SJSA1 (cell line): ENCODE measurements at regions not wholly inside any gene's neighbourhood (a gene's known extent, or its start where the extent isn't known, plus 50 kb on each side); places are given as distances from the start of the nearest gene placed in this dataset.

Experiments
- DNase-seq, 2 experiments: peaks; one replicate each; pipeline ENCODE4 v3.0.0-alpha.2; 2015 to 2020; ENCODE audit warnings: low spot score in 2 of 2, low read depth in 1 of 2
- H3K27ac ChIP-seq: fragments of 250-450 bp; sonication (Bioruptor Pico); 2 replicates; pipeline ENCODE4 v1.5.1; 2020; ENCODE audit warnings: mild to moderate bottlenecking, moderate library complexity
- H3K27me3 ChIP-seq: fragments of 250-450 bp; sonication (Bioruptor Pico); replicated peaks from 2 replicates; pipeline ENCODE4 v1.5.1; 2020; ENCODE audit warnings: mild to moderate bottlenecking, moderate library complexity
- H3K36me3 ChIP-seq: fragments of 250-450 bp; sonication (Bioruptor Pico); 2 replicates; pipeline ENCODE4 v1.5.1; 2020; ENCODE audit warnings: mild to moderate bottlenecking
- H3K4me1 ChIP-seq: fragments of 250-450 bp; sonication (Bioruptor Pico); replicated peaks from 2 replicates; pipeline ENCODE4 v1.6.1; 2021; ENCODE audit warnings: mild to moderate bottlenecking
- H3K4me3 ChIP-seq: fragments of 250-450 bp; sonication (Bioruptor Pico); 2 replicates; pipeline ENCODE4 v1.5.1; 2020; ENCODE audit warnings: mild to moderate bottlenecking
- H3K9me3 ChIP-seq: fragments of 250-450 bp; sonication (Bioruptor Pico); replicated peaks from 2 replicates; pipeline ENCODE4 v1.5.1; 2020; ENCODE audit warnings: mild to moderate bottlenecking

DNA sequence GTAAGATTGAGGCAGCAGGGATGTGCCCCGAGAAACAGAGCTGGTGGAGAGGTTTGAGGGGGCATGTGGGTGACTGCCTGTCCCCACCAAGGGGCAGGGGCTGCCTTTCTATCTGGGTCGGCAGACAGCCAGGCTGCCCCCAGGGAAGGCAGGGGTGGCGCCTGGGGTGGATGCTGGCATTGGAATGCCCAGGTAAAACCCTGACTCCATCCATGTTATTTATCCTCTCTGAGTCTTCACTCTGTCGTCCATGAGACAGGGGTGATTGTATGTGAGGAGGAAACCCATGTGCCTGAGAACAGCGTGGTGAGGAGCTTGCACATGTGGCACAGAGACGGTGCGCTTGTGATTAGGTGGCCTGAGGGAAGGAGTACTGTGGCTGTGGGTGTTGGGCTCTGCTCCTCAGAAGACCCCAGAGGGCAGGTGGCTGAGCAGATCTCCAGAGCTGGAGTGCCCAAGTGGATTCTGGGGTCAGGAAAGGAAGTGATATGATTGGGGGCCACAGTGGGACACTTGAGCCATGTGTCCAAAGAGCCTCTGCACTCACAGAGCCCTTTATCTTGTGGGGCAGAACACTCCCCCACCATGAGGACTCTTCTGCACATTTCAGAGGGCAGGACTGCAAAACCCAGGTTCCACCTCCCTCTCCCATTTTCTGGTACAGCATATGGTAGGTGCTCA lies 100.4 kb upstream of the RET start:
- no peaks in the 10 kb centered on the region for H3K36me3 ChIP-seq
- no peak overlapping the region for H3K4me3 ChIP-seq
- DNase-seq = peak in 1 of 2 experiments; percentile 31
- no peaks in the 10 kb centered on the region for H3K4me1 ChIP-seq
- H3K27me3 ChIP-seq = no peaks in the 10 kb centered on the region; the same call in 1 of the 2 replicates
- no peak overlapping the region for H3K27ac ChIP-seq
- H3K9me3 ChIP-seq = no peaks in the 10 kb centered on the region

DNA sequence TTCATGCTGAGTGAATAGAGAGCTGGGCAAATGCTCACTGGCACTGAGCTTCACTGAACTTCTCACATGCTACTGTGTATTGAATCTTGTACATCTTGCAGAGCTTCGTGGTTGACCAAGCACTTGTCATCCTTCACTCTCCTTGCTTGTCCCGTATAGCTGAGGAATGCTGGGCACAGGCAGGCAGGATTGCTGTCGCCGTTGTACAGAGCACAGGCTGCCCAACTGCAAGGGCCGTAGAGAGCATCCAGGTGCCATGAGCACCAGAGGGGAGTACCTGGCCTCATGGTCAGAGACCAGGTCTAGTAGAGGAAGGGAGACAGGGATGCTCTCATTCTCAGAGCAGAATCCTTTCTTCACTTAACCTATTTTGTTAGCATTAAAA lies 99.8 kb upstream of the RET start:
- no peaks in the 10 kb centered on the region for H3K36me3 ChIP-seq

DNA sequence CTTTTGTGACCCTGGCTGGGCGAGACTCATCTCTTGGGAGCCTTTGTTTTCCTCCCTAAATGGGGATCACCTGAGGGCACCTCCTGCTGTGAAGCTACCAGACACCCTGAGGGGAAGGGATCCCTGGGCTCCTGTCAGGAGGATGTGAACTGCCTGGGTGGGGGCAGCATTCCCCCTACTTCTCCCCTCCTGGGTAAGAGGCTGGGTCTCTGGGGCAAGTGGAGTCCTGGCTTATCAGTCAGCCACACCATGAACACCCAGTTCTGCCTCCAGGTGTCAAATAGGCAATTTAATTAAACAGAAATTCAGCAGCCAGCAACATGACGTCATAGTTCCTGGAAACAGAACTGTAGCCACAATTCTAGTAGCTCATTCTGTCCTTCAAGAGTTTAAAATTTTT lies 97.7 kb upstream of the RET start:
- Histone ChIP-seq H3K27me3 (no peaks in the 10 kb centered on the region), H3K4me1 (no peaks in the 10 kb centered on the region), H3K4me3 (no peak overlapping the region), H3K9me3 (no peaks in the 10 kb centered on the region), H3K27ac (no peak overlapping the region), H3K36me3 (no peaks in the 10 kb centered on the region)
- no peak for DNase-seq

More for the DNA sequence above, 99.8 kb upstream of the RET start:
- H3K4me3 ChIP-seq = no peak overlapping the region
- no peak for DNase-seq
- no peaks in the 10 kb centered on the region for H3K9me3 ChIP-seq
- no peaks in the 10 kb centered on the region for H3K4me1 ChIP-seq
- H3K27ac ChIP-seq = no peak overlapping the region
- no peaks in the 10 kb centered on the region; the same call in 1 of the 2 replicates for H3K27me3 ChIP-seq

DNA sequence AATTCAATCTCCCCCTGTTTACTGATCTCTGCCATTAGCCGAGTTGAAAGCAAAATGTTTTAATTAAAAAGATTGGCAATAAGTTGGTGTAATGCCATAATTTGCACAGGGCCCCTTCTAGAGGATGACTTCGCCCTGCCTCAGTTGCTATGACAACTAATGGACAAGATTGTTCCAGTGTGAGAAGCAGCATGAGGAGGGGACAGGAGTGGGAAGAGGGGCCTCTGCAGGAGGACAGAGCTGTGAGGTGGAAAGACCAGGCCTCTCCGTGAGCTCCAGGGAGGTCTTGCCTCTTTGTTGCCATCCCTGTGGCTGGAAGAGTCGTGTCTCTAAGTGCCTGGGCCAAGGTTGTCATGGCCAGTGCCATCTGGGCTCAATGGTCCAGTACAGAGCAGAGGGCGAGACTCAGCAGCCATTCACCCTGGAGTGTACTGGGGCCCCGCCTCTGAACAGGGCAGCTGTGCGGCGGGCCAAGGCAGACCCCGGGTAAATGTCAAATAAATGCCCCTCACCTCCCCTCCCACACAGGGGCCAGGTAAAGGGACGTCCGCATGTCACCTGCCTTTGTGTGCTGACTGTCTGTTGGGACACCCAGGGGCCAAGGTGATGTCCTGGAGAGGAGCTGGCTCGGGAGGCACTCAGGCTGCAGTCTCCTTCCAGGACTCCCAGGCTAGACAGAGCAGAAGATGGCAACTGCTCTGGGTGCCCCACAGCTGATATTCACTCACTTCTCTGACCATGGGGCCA lies 97.0 kb upstream of the RET start:
- DNase-seq = peak in 1 of 2 experiments; percentile 24
- Histone ChIP-seq H3K4me3 (no peak overlapping the region), H3K27me3 (no peaks in the 10 kb centered on the region), H3K4me1 (no peaks in the 10 kb centered on the region), H3K9me3 (no peaks in the 10 kb centered on the region), H3K36me3 (no peaks in the 10 kb centered on the region), H3K27ac (no peak overlapping the region)

DNA sequence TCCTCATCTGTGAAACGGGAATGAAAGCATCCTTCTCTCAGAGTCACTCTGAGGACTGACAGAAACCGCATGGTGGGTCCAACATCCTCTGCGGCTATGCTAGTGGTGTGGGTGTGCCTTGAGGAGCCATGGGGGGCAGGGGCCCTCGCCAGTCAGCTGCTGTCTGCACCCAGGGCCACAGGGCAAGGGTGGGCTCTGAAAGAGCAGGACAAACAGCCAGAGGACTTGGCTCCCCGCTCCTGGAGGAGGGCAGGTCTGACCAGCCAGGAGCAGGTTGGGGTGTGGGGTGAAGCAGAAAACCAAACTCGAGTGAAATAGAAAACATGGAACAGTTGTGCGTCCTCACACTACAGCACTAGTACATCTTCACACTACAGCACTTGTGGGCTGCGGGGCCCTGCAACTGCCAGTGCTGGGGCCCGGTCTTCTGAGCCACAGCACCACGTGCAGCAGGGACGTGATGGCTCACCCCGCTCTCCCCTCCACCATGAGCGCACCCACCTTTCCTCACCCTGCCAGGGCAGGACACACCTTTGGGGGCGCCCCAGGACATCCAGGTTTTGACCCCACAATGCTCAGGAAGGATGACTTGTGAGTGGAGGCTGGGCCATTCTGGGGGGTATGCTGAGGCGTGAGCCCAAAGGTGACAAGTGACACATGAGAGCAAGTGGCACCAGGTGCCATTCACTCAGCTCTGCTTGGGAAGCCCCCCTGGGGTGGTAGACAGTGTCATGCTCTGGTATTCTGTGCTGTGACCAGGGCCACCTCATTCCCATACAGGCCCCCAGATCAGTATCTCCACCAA lies 96.1 kb upstream of the RET start:
- DNase-seq = peak in 1 of 2 experiments; percentile 33
- H3K27ac ChIP-seq = no peak overlapping the region
- no peaks in the 10 kb centered on the region for H3K4me1 ChIP-seq
- no peaks in the 10 kb centered on the region for H3K27me3 ChIP-seq
- H3K36me3 ChIP-seq = no peaks in the 10 kb centered on the region
- H3K4me3 ChIP-seq = no peak overlapping the region
- no peaks in the 10 kb centered on the region for H3K9me3 ChIP-seq

DNA sequence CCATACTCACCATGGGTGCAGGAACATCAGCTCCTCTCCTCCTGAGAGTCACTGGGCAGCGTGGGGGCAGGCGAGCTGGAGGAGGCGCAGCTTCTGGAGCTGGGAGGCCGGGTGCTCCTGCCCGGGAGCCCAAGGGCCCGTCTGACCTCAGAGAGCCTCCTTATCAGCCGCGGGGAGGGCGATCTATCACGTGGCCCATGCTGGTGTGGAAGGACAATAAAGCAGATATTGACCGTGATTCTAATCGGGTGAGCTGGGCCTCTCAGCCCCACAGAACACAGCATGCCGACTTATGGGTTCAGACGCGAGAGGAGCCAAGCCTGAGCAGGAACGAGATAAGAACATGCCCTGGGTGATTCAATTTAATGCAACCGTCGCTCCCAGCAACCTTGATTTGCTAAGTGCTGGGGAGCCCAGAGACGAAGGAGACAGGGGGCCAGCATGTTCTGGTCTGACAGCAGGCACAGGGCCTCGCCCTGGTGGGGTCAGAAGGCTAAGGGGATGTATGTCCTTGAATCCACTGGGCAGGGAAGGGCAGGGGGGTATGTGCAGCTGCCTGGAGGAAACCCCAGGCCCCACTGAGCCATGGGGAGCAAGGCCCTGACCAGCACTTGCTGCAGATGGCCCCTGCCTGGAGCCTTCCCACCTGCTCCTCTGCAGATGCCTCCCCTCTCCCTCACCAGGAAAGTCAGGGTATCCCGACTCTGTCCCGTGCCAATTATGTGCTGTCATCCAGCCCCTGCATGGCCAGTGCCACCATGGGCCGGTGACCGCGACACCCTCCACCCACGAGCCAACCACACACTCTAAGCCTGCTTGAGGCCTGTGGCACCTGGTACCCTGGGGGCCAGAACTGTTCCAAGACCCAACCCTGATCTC lies 95.3 kb upstream of the RET start:
- H3K4me3 ChIP-seq = no peak overlapping the region
- peak in 1 of 2 experiments; percentile 34 for DNase-seq
- no peak overlapping the region for H3K27ac ChIP-seq
- H3K27me3 ChIP-seq = no peaks in the 10 kb centered on the region
- no peaks in the 10 kb centered on the region for H3K36me3 ChIP-seq
- H3K9me3 ChIP-seq = no peaks in the 10 kb centered on the region
- H3K4me1 ChIP-seq = no peaks in the 10 kb centered on the region

DNA sequence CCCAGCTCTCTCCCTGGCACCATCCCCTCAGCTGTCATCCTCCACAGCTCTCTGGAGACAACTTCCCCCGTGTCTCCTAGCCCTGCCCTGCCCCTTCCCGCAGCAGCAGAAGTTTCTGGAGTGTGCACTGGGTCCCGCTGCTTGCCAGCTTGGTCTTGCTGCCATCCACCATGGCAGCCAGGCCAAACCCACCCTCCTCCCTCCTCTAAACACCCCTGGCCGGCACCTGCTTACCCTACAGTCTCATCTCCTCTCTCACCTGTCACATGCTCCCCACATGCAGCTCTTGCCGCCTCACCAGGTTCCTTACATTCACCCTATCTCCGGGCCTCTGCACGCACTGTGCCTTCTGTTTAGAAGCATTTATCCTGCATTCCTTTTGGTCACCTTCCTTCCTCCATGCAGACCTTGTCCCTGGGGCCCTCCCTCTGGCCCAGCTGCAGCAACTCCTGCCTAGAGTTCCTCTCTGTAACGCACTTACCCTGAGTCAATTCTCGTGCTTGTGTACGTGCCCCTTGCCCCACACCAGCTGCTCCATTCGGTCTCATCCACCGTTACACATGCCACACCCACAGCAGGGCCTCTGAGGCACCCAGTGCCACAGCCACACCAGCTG lies 93.9 kb upstream of the RET start:
- H3K36me3 ChIP-seq = no peaks in the 10 kb centered on the region
- H3K4me3 ChIP-seq = no peak overlapping the region
- no peaks in the 10 kb centered on the region for H3K27me3 ChIP-seq
- no peak overlapping the region for H3K27ac ChIP-seq
- peak in 1 of 2 experiments; percentile 26 for DNase-seq
- no peaks in the 10 kb centered on the region for H3K4me1 ChIP-seq
- no peaks in the 10 kb centered on the region for H3K9me3 ChIP-seq

DNA sequence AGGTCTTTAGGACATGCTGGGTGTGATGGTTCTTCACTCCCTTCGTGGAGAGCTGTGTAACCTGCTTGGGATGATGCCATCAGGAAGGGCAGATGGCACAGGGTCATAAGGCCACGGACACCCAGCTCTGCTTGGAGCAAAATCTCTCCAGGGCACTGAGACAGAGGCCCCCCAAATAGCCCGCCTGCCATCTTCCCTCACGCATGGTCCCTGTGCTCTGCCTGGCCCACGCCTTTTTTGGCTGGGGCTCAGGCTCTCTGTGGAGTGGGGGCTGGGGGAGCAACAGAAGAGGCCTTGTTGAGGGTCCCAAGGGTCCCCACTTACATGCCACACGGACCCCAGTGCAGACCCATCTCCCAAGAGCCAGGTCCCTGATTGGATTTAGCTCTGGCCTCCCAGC lies 93.3 kb upstream of the RET start:
- H3K27me3 ChIP-seq = no peaks in the 10 kb centered on the region
- peak in 1 of 2 experiments; percentile 22 for DNase-seq
- no peak overlapping the region for H3K4me3 ChIP-seq
- no peaks in the 10 kb centered on the region for H3K9me3 ChIP-seq
- H3K27ac ChIP-seq = no peak overlapping the region
- H3K4me1 ChIP-seq = no peaks in the 10 kb centered on the region
- H3K36me3 ChIP-seq = no peaks in the 10 kb centered on the region

DNA sequence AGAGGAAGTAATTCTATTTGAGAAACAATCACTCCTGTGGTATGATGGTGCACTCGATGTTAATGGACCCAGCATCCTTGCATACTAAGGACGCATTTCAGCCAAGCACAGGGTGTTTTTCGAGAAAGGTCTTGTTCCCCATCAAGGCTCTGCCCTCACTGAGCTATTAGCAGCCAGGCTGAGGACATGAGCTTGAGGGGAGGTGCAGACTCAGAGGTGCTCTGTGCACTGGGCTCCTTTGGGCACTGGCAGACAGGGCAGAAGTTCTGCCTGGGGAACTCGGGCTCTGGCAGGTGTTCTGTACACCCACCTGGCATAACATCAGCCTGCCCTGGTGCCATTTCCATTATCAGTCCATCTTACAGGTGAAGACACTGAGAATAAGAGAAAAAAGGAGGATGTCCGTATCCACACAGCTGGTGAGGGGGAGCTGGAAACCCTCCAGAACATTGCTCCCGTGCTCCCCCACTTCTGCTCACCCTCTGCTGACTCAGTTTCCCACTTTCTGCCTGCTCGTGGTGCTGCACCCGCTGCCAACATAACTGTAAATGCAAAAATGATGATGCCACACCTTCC lies 92.7 kb upstream of the RET start:
- no peaks in the 10 kb centered on the region for H3K9me3 ChIP-seq
- no peaks in the 10 kb centered on the region for H3K36me3 ChIP-seq
- H3K4me1 ChIP-seq = no peaks in the 10 kb centered on the region
- no peak overlapping the region for H3K4me3 ChIP-seq
- no peaks in the 10 kb centered on the region for H3K27me3 ChIP-seq
- no peak overlapping the region for H3K27ac ChIP-seq
- DNase-seq = no peak

DNA sequence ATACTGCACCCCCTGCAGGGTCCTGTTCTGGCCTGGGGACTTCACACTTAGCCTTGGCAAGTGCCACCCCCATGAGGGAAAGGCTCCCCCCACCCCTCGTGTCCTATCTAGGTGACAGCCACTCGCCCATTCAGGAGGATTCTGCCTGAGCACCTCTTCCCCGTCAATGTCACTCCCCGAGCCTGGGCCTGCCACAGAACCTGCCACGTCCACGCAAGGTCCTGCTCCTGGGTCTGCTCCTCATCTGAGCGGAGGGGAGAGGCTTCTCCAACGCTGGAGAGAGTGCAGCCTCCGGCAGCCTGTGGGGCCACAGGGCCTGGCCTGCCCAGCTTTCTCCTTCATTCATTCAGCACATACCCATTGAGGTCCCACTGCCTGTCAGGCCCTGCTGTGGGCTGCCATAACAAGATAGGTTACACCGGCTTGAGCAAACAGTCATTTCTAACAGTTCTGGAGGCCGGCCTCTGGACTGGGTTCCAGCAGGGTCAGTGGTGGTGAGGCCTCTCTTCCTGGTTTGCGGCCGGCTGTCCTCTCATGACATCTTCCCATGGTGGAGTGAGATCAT lies 92.0 kb upstream of the RET start:
- peak in 1 of 2 experiments; percentile 38 for DNase-seq
- H3K9me3 ChIP-seq = no peaks in the 10 kb centered on the region
- no peaks in the 10 kb centered on the region for H3K4me1 ChIP-seq
- H3K36me3 ChIP-seq = no peaks in the 10 kb centered on the region
- H3K4me3 ChIP-seq = no peak overlapping the region
- no peaks in the 10 kb centered on the region for H3K27me3 ChIP-seq
- no peak overlapping the region for H3K27ac ChIP-seq

DNA sequence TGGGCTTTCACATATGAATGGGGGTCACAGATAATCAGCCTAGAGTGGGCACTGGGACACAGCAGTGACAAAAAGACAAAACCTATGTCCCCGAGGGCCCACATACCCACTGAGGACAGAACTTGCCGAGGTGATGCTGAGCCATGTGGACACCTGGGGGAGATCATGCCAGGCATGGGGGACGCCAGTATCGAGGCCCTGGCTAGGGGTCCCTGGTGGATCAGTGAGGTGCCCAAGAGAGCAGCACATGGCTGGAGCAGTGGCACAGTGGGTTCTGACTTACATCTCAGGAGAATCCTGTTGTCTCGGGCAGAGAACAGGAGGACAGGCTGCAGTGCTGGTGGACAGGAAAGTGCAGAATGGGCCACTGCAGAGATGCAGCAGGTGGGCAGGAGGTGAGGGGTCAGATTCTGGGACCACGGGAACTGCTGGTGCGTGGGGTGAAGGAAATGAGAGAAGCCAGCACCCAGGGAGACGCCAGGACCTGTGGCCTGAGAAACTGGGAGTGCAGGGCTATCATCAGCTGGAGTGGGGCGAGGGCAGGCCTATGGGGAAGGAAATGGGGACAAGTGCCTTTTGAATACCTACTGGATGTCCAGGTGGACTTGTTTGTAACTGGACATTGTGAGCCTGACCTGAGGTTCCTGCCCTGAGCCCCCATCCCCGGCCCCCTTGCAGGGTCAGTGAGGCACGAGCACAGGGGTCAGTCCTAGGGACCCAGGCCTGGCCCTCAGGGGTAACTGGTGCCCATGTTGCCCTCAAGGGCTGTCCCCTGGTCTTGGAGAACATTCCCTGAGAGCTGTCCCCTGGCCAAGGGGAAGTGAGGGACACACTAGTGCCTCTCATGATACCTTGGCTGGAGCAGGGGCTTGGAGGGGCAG lies 91.2 kb upstream of the RET start:
- H3K27me3 ChIP-seq = no peaks in the 10 kb centered on the region
- H3K9me3 ChIP-seq = no peaks in the 10 kb centered on the region
- no peaks in the 10 kb centered on the region for H3K4me1 ChIP-seq
- peak in 1 of 2 experiments; percentile 28 for DNase-seq
- no peak overlapping the region for H3K27ac ChIP-seq
- no peak overlapping the region for H3K4me3 ChIP-seq
- H3K36me3 ChIP-seq = no peaks in the 10 kb centered on the region

DNA sequence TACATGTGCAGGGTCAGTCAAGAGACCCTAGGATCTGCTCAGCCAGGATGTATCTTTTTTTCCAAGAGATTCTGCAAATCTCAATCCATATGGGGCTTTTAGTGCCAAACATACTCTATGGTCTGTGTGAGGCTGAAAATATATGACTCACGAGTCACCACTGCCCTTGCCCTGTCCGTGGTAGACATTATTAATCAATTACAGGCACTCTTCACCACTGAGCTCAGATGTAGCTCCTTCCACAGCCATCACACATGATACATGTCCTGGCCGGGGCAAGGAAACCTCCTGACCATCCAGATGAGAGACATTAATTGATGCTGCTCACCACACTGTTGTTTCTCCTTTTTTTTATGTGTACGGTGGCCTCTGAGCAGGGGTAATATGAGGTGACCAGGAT lies 90.2 kb upstream of the RET start:
- H3K27ac ChIP-seq = no peak overlapping the region
- no peaks in the 10 kb centered on the region for H3K36me3 ChIP-seq
- no peaks in the 10 kb centered on the region for H3K9me3 ChIP-seq
- H3K4me3 ChIP-seq = no peak overlapping the region
- DNase-seq = no peak
- no peaks in the 10 kb centered on the region for H3K27me3 ChIP-seq
- H3K4me1 ChIP-seq = no peaks in the 10 kb centered on the region
